IPS-NIHi11 (cell line): ENCODE measurements at regions not wholly inside any gene's neighbourhood (a gene's known extent, or its start where the extent isn't known, plus 50 kb on each side); places are given as distances from the start of the nearest gene placed in this dataset.
"Not testable (repeated sequence)": the region's sequence is repeated elsewhere in the genome, so short reads cannot be mapped to it uniquely, and the experiment has no call there.

ENCODE experiments used
- DNase-seq: peaks from one replicate; pipeline ENCODE4 v3.0.0; 2012; ENCODE audit warnings: mixed read lengths, low spot score

- no peak for DNase-seq
These were observed 66.6 kb upstream of the RHOU start for GRCh38 chr1:228668553-228669241.

DNA sequence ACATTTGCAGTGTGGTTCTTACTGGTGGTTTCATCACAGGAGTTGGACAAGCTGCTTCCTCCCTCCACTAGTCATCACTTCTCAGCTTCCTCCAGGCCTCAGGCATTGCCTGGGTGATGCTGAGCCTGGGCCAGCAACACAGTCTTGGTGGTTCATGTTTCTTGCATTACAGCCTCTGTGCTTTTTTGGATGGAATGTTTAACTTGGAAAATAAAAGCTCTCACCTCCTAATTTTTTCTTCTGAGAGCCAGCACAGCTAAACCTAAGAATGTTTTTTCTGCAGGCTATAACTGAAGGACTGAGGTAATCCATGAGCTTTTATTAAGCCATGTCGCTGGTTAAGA lies 66.1 kb upstream of the RHOU start:
- no peak for DNase-seq

DNA sequence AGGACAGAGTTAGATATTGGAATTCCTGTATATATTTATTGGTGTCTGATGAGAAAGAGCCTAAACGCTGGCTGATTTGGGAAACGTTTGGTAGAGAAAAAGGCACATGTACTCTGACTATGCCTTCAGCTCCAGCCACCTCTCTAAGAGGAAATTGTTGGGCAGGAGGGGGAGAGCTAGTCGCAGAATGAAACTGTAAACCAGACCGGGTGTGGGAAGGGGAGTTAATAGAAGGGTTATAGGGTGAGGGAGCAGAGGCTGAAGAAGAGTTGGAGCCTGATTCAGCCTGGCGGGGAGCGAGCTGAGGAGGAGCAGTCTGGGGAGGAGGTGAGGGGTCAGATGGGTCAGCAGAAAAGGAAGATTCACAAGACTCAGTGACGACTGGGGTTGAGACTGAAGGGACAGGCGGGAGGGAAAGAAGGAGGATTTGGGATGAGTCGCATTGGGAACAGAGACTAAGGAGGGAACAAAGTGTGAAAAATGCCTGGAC lies 54.2 kb upstream of the RHOU start:
- DNase-seq = not testable (repeated sequence)

- DNase-seq = no peak
These were observed 51.9 kb upstream of the RHOU start for GRCh38 chr1:228683428-228683827.

DNA sequence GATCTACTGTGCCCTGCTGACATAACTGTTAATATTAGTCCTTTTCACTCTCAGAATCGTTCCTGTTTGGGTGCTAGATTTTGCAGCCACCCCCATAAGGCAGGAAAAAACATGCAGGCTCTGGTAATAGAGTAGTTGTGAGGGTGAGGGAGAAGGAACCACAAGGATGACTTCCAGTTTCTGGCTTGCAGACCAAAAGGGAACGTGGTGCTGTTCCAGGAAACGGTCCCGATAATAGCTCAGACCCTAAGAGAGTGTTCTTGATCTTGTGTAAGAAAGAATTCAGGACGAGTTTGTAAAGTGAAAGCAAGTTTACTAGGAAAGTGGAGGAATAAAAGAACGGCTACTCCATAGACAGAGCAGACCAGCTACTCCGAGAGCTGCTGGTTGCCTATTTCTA lies 50.7 kb upstream of the RHOU start:
- no peak for DNase-seq

DNA sequence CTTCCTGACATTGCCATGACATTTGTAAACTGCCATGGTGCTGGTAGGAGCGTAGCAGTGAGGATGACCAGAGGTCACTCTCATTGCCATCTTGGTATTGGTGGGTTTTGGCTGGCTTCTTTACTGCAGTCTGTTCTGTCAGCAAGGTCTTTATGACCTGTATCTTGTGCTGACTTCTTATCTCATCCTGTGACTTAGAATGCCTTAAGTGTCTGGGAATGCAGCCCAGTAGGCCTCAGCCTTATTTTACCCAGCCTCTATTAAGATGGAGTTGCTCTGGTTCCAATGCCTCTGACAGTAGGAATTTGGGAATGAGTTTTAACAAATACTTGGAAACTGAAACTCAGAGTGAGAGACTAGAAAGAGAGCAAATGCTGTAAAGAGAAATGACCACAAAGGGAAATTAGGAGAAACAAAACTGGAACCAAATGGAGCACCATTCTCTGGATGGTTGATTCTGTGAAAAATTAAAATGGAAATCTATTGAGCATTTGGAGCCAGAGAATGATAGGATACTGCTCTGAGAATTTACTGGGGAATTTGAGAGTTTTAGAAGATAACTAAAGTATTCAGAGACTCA lies 50.1 kb upstream of the RHOU start:
- no peak for DNase-seq
